GM19328 (cell line): ENCODE measurements at regions not wholly inside any gene's neighbourhood (a gene's known extent, or its start where the extent isn't known, plus 50 kb on each side); places are given as distances from the start of the nearest gene placed in this dataset.

Source experiments
- ATAC-seq: cut with Tn5 transposase; IDR thresholded peaks from one replicate; pipeline ENCODE4 v1.9.1; 2021; ENCODE audit warnings: mild to moderate bottlenecking, moderate library complexity; ENCODE audit not compliant: unreplicated experiment

GRCh38 chr13:44092078-44092970 lies 212.6 kb downstream of the LACC1 start:
- no peak for ATAC-seq

- ATAC-seq, result no peak
Measured at GRCh38 chr13:44093607-44094564, 214.2 kb downstream of the LACC1 start.

GRCh38 chr13:44096901-44097300 lies 217.2 kb downstream of the LACC1 start:
- no peak for ATAC-seq

GRCh38 chr13:44098559-44098958 lies 218.9 kb downstream of the LACC1 start:
- ATAC-seq, result no peak

GRCh38 chr13:44101347-44102083 lies 221.8 kb downstream of the LACC1 start:
- no peak for ATAC-seq

GRCh38 chr13:44103429-44104196 lies 223.9 kb downstream of the LACC1 start:
- no peak for ATAC-seq

- ATAC-seq, result no peak
Measured at GRCh38 chr13:44104197-44104490, 224.4 kb downstream of the LACC1 start.

GRCh38 chr13:44104969-44105368 lies 225.3 kb downstream of the LACC1 start:
- no peak for ATAC-seq

- no peak for ATAC-seq
Measured at GRCh38 chr13:44106266-44107152, 226.8 kb downstream of the LACC1 start.

GRCh38 chr13:44107357-44108121 lies 227.8 kb downstream of the LACC1 start:
- ATAC-seq, result no peak

GRCh38 chr13:44108331-44108858 lies 228.7 kb downstream of the LACC1 start:
- no peak for ATAC-seq

- no peak for ATAC-seq
Measured at GRCh38 chr13:44110091-44110621, 230.5 kb downstream of the LACC1 start.

- ATAC-seq, result no peak
Measured at GRCh38 chr13:44111701-44112100, 232.0 kb downstream of the LACC1 start.

GRCh38 chr13:44112700-44113329 lies 233.1 kb downstream of the LACC1 start:
- no peak for ATAC-seq

GRCh38 chr13:44116562-44117332 lies 237.0 kb downstream of the LACC1 start:
- ATAC-seq, result no peak

- no peak for ATAC-seq
Measured at GRCh38 chr13:44117351-44117750, 237.6 kb downstream of the LACC1 start.

GRCh38 chr13:44117816-44118215 lies 238.1 kb downstream of the LACC1 start:
- ATAC-seq, result no peak
